ENCODE measurements at regions not wholly inside any gene's neighbourhood (a gene's known extent, or its start where the extent isn't known, plus 50 kb on each side); places are given as distances from the start of the nearest gene placed in this dataset.
"Not testable (repeated sequence)": the region's sequence is repeated elsewhere in the genome, so short reads cannot be mapped to it uniquely, and the experiment has no call there.

- TF ChIP-seq, protein P1, sequence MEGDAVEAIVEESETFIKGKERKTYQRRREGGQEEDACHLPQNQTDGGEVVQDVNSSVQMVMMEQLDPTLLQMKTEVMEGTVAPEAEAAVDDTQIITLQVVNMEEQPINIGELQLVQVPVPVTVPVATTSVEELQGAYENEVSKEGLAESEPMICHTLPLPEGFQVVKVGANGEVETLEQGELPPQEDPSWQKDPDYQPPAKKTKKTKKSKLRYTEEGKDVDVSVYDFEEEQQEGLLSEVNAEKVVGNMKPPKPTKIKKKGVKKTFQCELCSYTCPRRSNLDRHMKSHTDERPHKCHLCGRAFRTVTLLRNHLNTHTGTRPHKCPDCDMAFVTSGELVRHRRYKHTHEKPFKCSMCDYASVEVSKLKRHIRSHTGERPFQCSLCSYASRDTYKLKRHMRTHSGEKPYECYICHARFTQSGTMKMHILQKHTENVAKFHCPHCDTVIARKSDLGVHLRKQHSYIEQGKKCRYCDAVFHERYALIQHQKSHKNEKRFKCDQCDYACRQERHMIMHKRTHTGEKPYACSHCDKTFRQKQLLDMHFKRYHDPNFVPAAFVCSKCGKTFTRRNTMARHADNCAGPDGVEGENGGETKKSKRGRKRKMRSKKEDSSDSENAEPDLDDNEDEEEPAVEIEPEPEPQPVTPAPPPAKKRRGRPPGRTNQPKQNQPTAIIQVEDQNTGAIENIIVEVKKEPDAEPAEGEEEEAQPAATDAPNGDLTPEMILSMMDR (IDR thresholded peaks at IDR 0.05): not testable (repeated sequence)
- TF ChIP-seq POLR2A, POLR2AphosphoS5 (IDR thresholded peaks at IDR 0.05): not testable (repeated sequence)
Measured at GRCh38 chr4:18107848-18108528, 86.4 kb upstream of the LCORL start.
